ENCODE measurements at regions not wholly inside any gene's neighbourhood (a gene's known extent, or its start where the extent isn't known, plus 50 kb on each side); places are given as distances from the start of the nearest gene placed in this dataset.

- Histone ChIP-seq H3K27me3 (no peaks in the 10 kb centered on the region), H3K36me3 (no peaks in the 10 kb centered on the region), H3K9me3 (no peaks in the 10 kb centered on the region), H3K4me3 (no peak overlapping the region), H3K4me1 (peaks cover 0 to 8% (median 3%) of the 10 kb centered on the region in 4 donors), H3K27ac (peak overlapping the region in 2 of 3 donors; percentile 33 to 56)
- WGBS (ENCODE audit: insufficient coverage, low coverage, low lambda C conversion rate, missing lambda C conversion rate): 21% methylated on average over 2 of the region's 2 CpGs
- intact Hi-C loops (cut with DNase I): no loop called here
- TF ChIP-seq POLR2A (IDR thresholded peaks at IDR 0.05) (peak; percentile 77), CTCF (IDR thresholded peaks at IDR 0.05) (no peak)
- peak; percentile 62 to 84 (median 76) for DNase-seq
- ATAC-seq: peak; percentile 98 to 99 (median 99)
Observed at GRCh38 chr18:42525905-42526304, 570.9 kb downstream of the PIK3C3 start.

GRCh38 chr18:42527766-42528165 lies 572.7 kb downstream of the PIK3C3 start:
- intact Hi-C loops (cut with DNase I): no loop called here
- Histone ChIP-seq H3K27me3 (no peaks in the 10 kb centered on the region), H3K9me3 (no peaks in the 10 kb centered on the region), H3K27ac (no peak overlapping the region), H3K4me3 (no peak overlapping the region), H3K36me3 (no peaks in the 10 kb centered on the region), H3K4me1 (peaks cover 0 to 8% (median 3%) of the 10 kb centered on the region in 4 donors)
- no peak for DNase-seq
- TF ChIP-seq CTCF (IDR thresholded peaks at IDR 0.05) (no peak), POLR2A (IDR thresholded peaks at IDR 0.05) (no peak)
- whole genome bisulfite sequencing (ENCODE audit: insufficient coverage, low coverage, low lambda C conversion rate, missing lambda C conversion rate): 75% methylated on average over 5 of the region's 5 CpGs
- ATAC-seq: no peak

- peaks cover 0 to 6% (median 2%) of the 10 kb centered on the region in 4 donors for H3K4me1 ChIP-seq
- no peaks in the 10 kb centered on the region for H3K27me3 ChIP-seq
- no peak for ATAC-seq
- 67% methylated on average over 1 of the region's 1 CpG for WGBS (ENCODE audit: insufficient coverage, low coverage, low lambda C conversion rate, missing lambda C conversion rate)
- no peaks in the 10 kb centered on the region for H3K9me3 ChIP-seq
- H3K36me3 ChIP-seq: no peaks in the 10 kb centered on the region
- no peak overlapping the region for H3K27ac ChIP-seq
- DNase-seq: no peak
- no peak overlapping the region for H3K4me3 ChIP-seq
- intact Hi-C loops (cut with DNase I): no loop called here
- TF ChIP-seq POLR2A (IDR thresholded peaks at IDR 0.05) (no peak), CTCF (IDR thresholded peaks at IDR 0.05) (no peak)
Observed at GRCh38 chr18:42530276-42530675, 575.2 kb downstream of the PIK3C3 start.

GRCh38 chr18:42532119-42532518 lies 577.1 kb downstream of the PIK3C3 start:
- H3K9me3 ChIP-seq: no peaks in the 10 kb centered on the region
- no peaks in the 10 kb centered on the region for H3K4me1 ChIP-seq
- no peaks in the 10 kb centered on the region for H3K36me3 ChIP-seq
- ATAC-seq: no peak
- no peak for TF ChIP-seq CTCF (IDR thresholded peaks at IDR 0.05)
- no peak for TF ChIP-seq POLR2A (IDR thresholded peaks at IDR 0.05)
- H3K27ac ChIP-seq: no peak overlapping the region
- intact Hi-C loops (cut with DNase I): no loop called here
- WGBS (ENCODE audit: insufficient coverage, low coverage, low lambda C conversion rate, missing lambda C conversion rate): 39% methylated on average over 1 of the region's 1 CpG
- no peak for DNase-seq
- no peak overlapping the region for H3K4me3 ChIP-seq
- H3K27me3 ChIP-seq: no peaks in the 10 kb centered on the region

- no peak for ATAC-seq
- TF ChIP-seq POLR2A (IDR thresholded peaks at IDR 0.05) (no peak), CTCF (IDR thresholded peaks at IDR 0.05) (no peak)
- intact Hi-C loops (cut with DNase I): no loop called here
- Histone ChIP-seq H3K27me3 (no peaks in the 10 kb centered on the region), H3K27ac (no peak overlapping the region), H3K9me3 (no peaks in the 10 kb centered on the region), H3K4me1 (no peaks in the 10 kb centered on the region), H3K4me3 (no peak overlapping the region), H3K36me3 (no peaks in the 10 kb centered on the region)
- no peak for DNase-seq
- 47% methylated on average over 4 of the region's 4 CpGs for whole genome bisulfite sequencing (ENCODE audit: insufficient coverage, low coverage, low lambda C conversion rate, missing lambda C conversion rate)
Observed at GRCh38 chr18:42533009-42533575, 578.1 kb downstream of the PIK3C3 start.
